Panc1 (cell line): ENCODE measurements at regions not wholly inside any gene's neighbourhood (a gene's known extent, or its start where the extent isn't known, plus 50 kb on each side); places are given as distances from the start of the nearest gene placed in this dataset.

Source experiments
- ATAC-seq: fragments of 200-7000 bp; cut with Tn5 transposase; 2 replicates; pipeline ENCODE4 v1.9.1; 2020; ENCODE audit warnings: mild to moderate bottlenecking, moderate library complexity
- BruUV-seq: library from RNA; stranded (reverse); fragments of 400-500 nt; replicated peaks from 2 replicates; lab custom pipeline; 2021; lab: Mats Ljungman, UMichigan
- CTCF ChIA-PET: fragments of 300-600 bp; sonication (Branson Sonifier 250); formaldehyde crosslinking; loops from one replicate; lab custom pipeline; 2022; ENCODE audit warnings: antibody characterized with exemption; lab: Charles Lee
- POLR2A ChIA-PET: fragments of 300-600 bp; sonication (Branson Sonifier 250); formaldehyde crosslinking; loops from one replicate; lab custom pipeline; 2022; ENCODE audit warnings: antibody characterized with exemption; lab: Charles Lee
- DNase-seq: peaks from one replicate; pipeline ENCODE4 v3.0.0-alpha.2; 2010; ENCODE audit warnings: low read depth, low spot score
- H3K27ac ChIP-seq: 2 replicates; pipeline ENCODE4 v1.5.1; 2011; ENCODE audit warnings: mild to moderate bottlenecking, low read length, inconsistent platforms
- H3K27me3 ChIP-seq: fragments of 200-500 bp; sonication (Bioruptor generic); 2 replicates; pipeline ENCODE4 v1.6.0; 2014; ENCODE audit warnings: low read length, inconsistent platforms; ENCODE audit not compliant: control insufficient read depth, insufficient read depth
- H3K36me3 ChIP-seq: fragments of 200-500 bp; sonication (Bioruptor generic); 2 replicates; pipeline ENCODE4 v1.5.1; 2014; ENCODE audit warnings: inconsistent platforms, mild to moderate bottlenecking, low read length, moderate library complexity; ENCODE audit not compliant: control insufficient read depth, insufficient read depth
- H3K4me1 ChIP-seq: 2 replicates; pipeline ENCODE4 v1.5.1; 2011; ENCODE audit warnings: inconsistent platforms, mild to moderate bottlenecking, low read length, moderate library complexity; ENCODE audit not compliant: control insufficient read depth, insufficient read depth
- H3K4me3 ChIP-seq, 2 experiments: 2 replicates each; pipeline ENCODE4 v1.5.1; 2011 to 2012; ENCODE audit warnings: low read depth in 2 of 2, low read length in 2 of 2, mild to moderate bottlenecking in 2 of 2, inconsistent platforms in 1 of 2, moderate library complexity in 1 of 2
- H3K9me3 ChIP-seq: fragments of 200-500 bp; sonication (Bioruptor generic); 2 replicates; pipeline ENCODE4 v1.5.1; 2014; ENCODE audit warnings: low read depth, mild to moderate bottlenecking, inconsistent platforms, low read length, moderate library complexity; ENCODE audit not compliant: control insufficient read depth, insufficient read depth
- POLR2AphosphoS5 ChIP-seq: IDR thresholded peaks from 2 replicates; pipeline ENCODE4 v1.6.1; 2012; ENCODE audit warnings: mild to moderate bottlenecking, low read depth, low read length, moderate library complexity
- SIN3A ChIP-seq: IDR thresholded peaks from 2 replicates; pipeline ENCODE4 v1.6.1; 2012; ENCODE audit warnings: low read depth, mild to moderate bottlenecking, low read length, moderate library complexity, borderline replicate concordance; ENCODE audit not compliant: insufficient read depth
- TCF7L2 ChIP-seq: IDR thresholded peaks from 2 replicates; pipeline ENCODE4 v1.6.1; 2011; ENCODE audit warnings: mild to moderate bottlenecking, low read depth, low read length, inconsistent platforms
- in situ Hi-C: cut with HindIII; loops from 2 replicates; pipeline ENCODE4 v1.10.0; 2016; ENCODE audit warnings: low sequenced_read_pairs, low pct_unique_long_range_greater_than_20kb
- intact Hi-C: fragments of 100-400 bp; cut with micrococcal nuclease; formaldehyde crosslinking; loops from one replicate; pipeline ENCODE4 v1.10.0; 2022; ENCODE audit not compliant: unreplicated experiment
- TF ChIP-seq, protein P1 (sequence below), 2 experiments: IDR thresholded peaks; 2 replicates each; pipeline ENCODE4 v1.6.1; 2011 to 2012; ENCODE audit warnings: low read depth in 2 of 2, control low read depth in 1 of 2, low read length in 1 of 2, mild to moderate bottlenecking in 1 of 2, moderate library complexity in 1 of 2; ENCODE audit not compliant: insufficient read depth in 1 of 2
- TF ChIP-seq, protein P2 (sequence below): fragments of 450-650 bp; IDR thresholded peaks from 2 replicates; pipeline ENCODE4 v1.5.1; 2017; ENCODE audit warnings: mild to moderate bottlenecking

DNA sequence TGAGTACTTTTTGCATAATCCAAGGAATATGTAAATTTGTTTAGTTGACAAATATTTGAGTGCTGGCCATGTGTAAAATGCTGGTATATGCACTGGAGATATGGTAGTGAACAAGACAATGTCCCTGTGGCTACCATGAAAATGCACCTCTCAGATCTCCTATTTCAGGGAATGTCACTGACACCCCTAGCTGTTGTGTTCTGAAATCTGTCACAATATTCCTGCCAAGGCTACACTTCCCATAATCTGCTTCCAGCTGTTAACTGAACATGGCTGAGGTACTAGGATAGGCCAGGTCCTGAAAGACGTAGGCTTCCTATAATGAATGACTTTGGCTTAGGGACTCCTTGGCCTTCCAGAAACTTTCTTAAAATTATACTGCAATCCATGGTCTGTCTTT is 197.8 kb downstream of the ZNF648 start:
- Histone ChIP-seq H3K27ac (no peak overlapping the region), H3K36me3 (no peaks in the 10 kb centered on the region; the same call in 1 of the 2 replicates), H3K27me3 (no peaks in the 10 kb centered on the region), H3K9me3 (0 out of 2 replicates have a peak, but pooled peaks cover 3% of the 10 kb centered on the region), H3K4me1 (no peaks in the 10 kb centered on the region), H3K4me3 (no peak overlapping the region)
- in situ Hi-C loops: no loop called here
- CTCF ChIA-PET: no interaction called here
- ATAC-seq (no peak), DNase-seq (no peak)
- intact Hi-C loops: no loop called here
- TF ChIP-seq POLR2AphosphoS5 (no peak), TCF7L2 (no peak), SIN3A (no peak)
- TF ChIP-seq, protein P1, sequence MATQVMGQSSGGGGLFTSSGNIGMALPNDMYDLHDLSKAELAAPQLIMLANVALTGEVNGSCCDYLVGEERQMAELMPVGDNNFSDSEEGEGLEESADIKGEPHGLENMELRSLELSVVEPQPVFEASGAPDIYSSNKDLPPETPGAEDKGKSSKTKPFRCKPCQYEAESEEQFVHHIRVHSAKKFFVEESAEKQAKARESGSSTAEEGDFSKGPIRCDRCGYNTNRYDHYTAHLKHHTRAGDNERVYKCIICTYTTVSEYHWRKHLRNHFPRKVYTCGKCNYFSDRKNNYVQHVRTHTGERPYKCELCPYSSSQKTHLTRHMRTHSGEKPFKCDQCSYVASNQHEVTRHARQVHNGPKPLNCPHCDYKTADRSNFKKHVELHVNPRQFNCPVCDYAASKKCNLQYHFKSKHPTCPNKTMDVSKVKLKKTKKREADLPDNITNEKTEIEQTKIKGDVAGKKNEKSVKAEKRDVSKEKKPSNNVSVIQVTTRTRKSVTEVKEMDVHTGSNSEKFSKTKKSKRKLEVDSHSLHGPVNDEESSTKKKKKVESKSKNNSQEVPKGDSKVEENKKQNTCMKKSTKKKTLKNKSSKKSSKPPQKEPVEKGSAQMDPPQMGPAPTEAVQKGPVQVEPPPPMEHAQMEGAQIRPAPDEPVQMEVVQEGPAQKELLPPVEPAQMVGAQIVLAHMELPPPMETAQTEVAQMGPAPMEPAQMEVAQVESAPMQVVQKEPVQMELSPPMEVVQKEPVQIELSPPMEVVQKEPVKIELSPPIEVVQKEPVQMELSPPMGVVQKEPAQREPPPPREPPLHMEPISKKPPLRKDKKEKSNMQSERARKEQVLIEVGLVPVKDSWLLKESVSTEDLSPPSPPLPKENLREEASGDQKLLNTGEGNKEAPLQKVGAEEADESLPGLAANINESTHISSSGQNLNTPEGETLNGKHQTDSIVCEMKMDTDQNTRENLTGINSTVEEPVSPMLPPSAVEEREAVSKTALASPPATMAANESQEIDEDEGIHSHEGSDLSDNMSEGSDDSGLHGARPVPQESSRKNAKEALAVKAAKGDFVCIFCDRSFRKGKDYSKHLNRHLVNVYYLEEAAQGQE (IDR thresholded peaks at IDR 0.05; ENCODE audit: insufficient read depth in 1 of 2, low read depth in 2 of 2, low read length in 1 of 2): no peak
- TF ChIP-seq, protein P2, sequence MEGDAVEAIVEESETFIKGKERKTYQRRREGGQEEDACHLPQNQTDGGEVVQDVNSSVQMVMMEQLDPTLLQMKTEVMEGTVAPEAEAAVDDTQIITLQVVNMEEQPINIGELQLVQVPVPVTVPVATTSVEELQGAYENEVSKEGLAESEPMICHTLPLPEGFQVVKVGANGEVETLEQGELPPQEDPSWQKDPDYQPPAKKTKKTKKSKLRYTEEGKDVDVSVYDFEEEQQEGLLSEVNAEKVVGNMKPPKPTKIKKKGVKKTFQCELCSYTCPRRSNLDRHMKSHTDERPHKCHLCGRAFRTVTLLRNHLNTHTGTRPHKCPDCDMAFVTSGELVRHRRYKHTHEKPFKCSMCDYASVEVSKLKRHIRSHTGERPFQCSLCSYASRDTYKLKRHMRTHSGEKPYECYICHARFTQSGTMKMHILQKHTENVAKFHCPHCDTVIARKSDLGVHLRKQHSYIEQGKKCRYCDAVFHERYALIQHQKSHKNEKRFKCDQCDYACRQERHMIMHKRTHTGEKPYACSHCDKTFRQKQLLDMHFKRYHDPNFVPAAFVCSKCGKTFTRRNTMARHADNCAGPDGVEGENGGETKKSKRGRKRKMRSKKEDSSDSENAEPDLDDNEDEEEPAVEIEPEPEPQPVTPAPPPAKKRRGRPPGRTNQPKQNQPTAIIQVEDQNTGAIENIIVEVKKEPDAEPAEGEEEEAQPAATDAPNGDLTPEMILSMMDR: no peak
- no TSS peak for BruUV-seq
- POLR2A ChIA-PET: no interaction called here

DNA sequence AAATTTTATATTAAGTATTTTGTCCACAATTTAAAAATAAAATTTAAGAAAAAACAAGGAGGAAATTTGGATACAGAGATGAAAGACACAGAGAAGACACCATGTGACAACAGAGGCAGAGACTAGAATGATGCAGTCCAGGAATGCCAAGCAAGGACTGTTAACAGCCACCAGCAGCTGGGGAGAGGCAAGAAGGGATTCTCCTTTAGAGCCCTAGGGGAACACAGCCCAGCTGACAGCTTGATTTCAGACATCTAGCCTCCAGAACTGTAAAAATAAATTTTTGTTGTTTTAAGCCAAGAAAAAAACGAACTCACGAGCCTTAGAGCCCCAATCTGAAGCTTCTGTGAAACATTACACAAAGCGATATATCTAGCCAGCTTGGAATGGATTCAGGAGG is 198.5 kb downstream of the ZNF648 start:
- Histone ChIP-seq H3K27me3 (no peaks in the 10 kb centered on the region), H3K4me3 (no peak overlapping the region), H3K9me3 (0 out of 2 replicates have a peak, but pooled peaks cover 3% of the 10 kb centered on the region), H3K27ac (no peak overlapping the region), H3K36me3 (no peaks in the 10 kb centered on the region), H3K4me1 (no peaks in the 10 kb centered on the region)
- no peak for TF ChIP-seq SIN3A
- TF ChIP-seq, protein P1 (IDR thresholded peaks at IDR 0.05; ENCODE audit: insufficient read depth in 1 of 2, low read depth in 2 of 2, low read length in 1 of 2): no peak
- ATAC-seq (no peak), DNase-seq (no peak)
- in situ Hi-C loops (no loop called here), intact Hi-C loops (no loop called here)
- no TSS peak for BruUV-seq
- ChIA-PET POLR2A (no interaction called here), CTCF (no interaction called here)
